OCI-LY7 (cell line): ENCODE measurements at regions not wholly inside any gene's neighbourhood (a gene's known extent, or its start where the extent isn't known, plus 50 kb on each side); places are given as distances from the start of the nearest gene placed in this dataset.

Experiments used
- CTCF ChIP-seq: fragments of 200-600 bp; sonication (generic); conservative IDR thresholded peaks from 2 replicates; pipeline ENCODE4 v1.5.1; 2014; ENCODE audit warnings: mild to moderate bottlenecking, antibody characterized with exemption, low read length, moderate library complexity, mixed read lengths
- EZH2phosphoT487 ChIP-seq: fragments of 200-600 bp; sonication (generic); IDR thresholded peaks from 2 replicates; pipeline ENCODE4 v1.6.1; 2018; ENCODE audit warnings: low read depth, borderline replicate concordance, mild to moderate bottlenecking, mixed run types, antibody characterized with exemption, low read length, moderate library complexity, mixed read lengths

DNA sequence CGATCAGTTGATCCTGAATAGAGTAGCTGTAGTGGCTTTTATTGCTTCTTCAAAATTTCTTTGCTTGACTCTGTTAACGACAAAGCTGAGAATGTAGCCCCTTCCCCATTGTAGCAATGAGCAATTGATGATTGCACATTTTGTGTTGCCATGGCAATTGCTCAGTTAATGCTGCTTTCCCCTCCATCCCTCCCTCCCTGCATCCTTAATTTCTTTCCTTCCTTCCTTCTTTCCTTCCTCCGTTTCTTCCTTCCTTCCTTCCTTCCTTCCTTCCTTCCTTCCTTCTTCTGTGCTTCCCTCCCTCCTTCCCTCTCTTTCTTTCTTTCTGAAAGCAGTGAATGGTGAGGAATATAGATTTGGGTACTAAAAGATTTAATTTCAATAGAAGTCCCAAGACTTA is 557.3 kb upstream of the MAP3K7 start:
- TF ChIP-seq EZH2phosphoT487 (no peak), CTCF (no peak)
